OCI-LY7 (cell line): ENCODE measurements at regions not wholly inside any gene's neighbourhood (a gene's known extent, or its start where the extent isn't known, plus 50 kb on each side); places are given as distances from the start of the nearest gene placed in this dataset.

ENCODE experiments used
- BruUV-seq: library from RNA; stranded (reverse); fragments of 400-500 nt; replicated peaks from 2 replicates; lab custom pipeline; 2021; lab: Mats Ljungman, UMichigan
- CTCF ChIA-PET: fragments of 300-600 bp; sonication (Branson Sonifier 250); formaldehyde crosslinking; loops from one replicate; lab custom pipeline; 2022; ENCODE audit warnings: antibody characterized with exemption; ENCODE audit not compliant: unreplicated experiment; lab: Charles Lee
- POLR2A ChIA-PET: fragments of 300-600 bp; sonication (Branson Sonifier 250); formaldehyde crosslinking; loops from one replicate; lab custom pipeline; 2022; ENCODE audit warnings: antibody characterized with exemption; lab: Charles Lee
- DNase-seq: peaks from one replicate; pipeline ENCODE4 v3.0.0-alpha.2; 2015; ENCODE audit warnings: low spot score
- H2AFZ ChIP-seq: fragments of 200-600 bp; sonication (generic), shearing (Covaris generic); 2 replicates; pipeline ENCODE4 v1.6.1; 2014; ENCODE audit warnings: mild to moderate bottlenecking, antibody characterized with exemption, low read length, moderate library complexity
- H3K27ac ChIP-seq: fragments of 200-600 bp; sonication (generic); 2 replicates; pipeline ENCODE4 v1.5.1; 2014; ENCODE audit warnings: mixed run types, low read depth, mild to moderate bottlenecking, moderate library complexity, low read length, inconsistent platforms; ENCODE audit not compliant: poor library complexity, severe bottlenecking
- H3K36me3 ChIP-seq: fragments of 200-600 bp; sonication (generic); 2 replicates; pipeline ENCODE4 v1.6.1; 2014; ENCODE audit warnings: mild to moderate bottlenecking, antibody characterized with exemption, low read length, moderate library complexity, mixed read lengths; ENCODE audit not compliant: insufficient read depth
- H3K4me1 ChIP-seq: fragments of 200-600 bp; sonication (generic); 2 replicates; pipeline ENCODE4 v1.5.1; 2014; ENCODE audit warnings: mild to moderate bottlenecking, low read length; ENCODE audit not compliant: insufficient read depth, poor library complexity, severe bottlenecking
- H3K4me2 ChIP-seq: fragments of 200-600 bp; sonication (generic); 2 replicates; pipeline ENCODE4 v1.6.1; 2014; ENCODE audit warnings: mild to moderate bottlenecking, low read length
- H3K4me3 ChIP-seq: fragments of 200-600 bp; sonication (generic); 2 replicates; pipeline ENCODE4 v1.5.1; 2014; ENCODE audit warnings: mild to moderate bottlenecking, low read depth, low read length; ENCODE audit not compliant: poor library complexity, severe bottlenecking
- H3K79me2 ChIP-seq: fragments of 200-600 bp; sonication (generic); 2 replicates; pipeline ENCODE4 v1.6.1; 2016; ENCODE audit warnings: low read depth, mild to moderate bottlenecking, low read length, moderate library complexity, mixed read lengths; ENCODE audit not compliant: insufficient read depth
- H3K9me2 ChIP-seq: fragments of 200-600 bp; sonication (generic); 2 replicates; pipeline ENCODE4 v1.6.1; 2016; ENCODE audit warnings: mild to moderate bottlenecking, low read length, mixed read lengths; ENCODE audit not compliant: insufficient read depth
- H3K9me3 ChIP-seq: fragments of 200-600 bp; sonication (generic); 2 replicates; pipeline ENCODE4 v1.6.1; 2014; ENCODE audit warnings: mild to moderate bottlenecking, mixed run types, low read length, mixed read lengths
- H4K20me1 ChIP-seq: fragments of 200-600 bp; sonication (generic); 2 replicates; pipeline ENCODE4 v1.6.1; 2014; ENCODE audit warnings: mild to moderate bottlenecking, antibody characterized with exemption, low read length, moderate library complexity, mixed read lengths; ENCODE audit not compliant: insufficient read depth
- CTCF ChIP-seq: fragments of 200-600 bp; sonication (generic); conservative IDR thresholded peaks from 2 replicates; pipeline ENCODE4 v1.5.1; 2014; ENCODE audit warnings: mild to moderate bottlenecking, antibody characterized with exemption, low read length, moderate library complexity, mixed read lengths
- EZH2phosphoT487 ChIP-seq: fragments of 200-600 bp; sonication (generic); IDR thresholded peaks from 2 replicates; pipeline ENCODE4 v1.6.1; 2018; ENCODE audit warnings: low read depth, borderline replicate concordance, mild to moderate bottlenecking, mixed run types, antibody characterized with exemption, low read length, moderate library complexity, mixed read lengths
- intact Hi-C: fragments of 100-400 bp; cut with micrococcal nuclease; formaldehyde crosslinking; loops from one replicate; pipeline ENCODE4 v1.10.0; 2022; ENCODE audit not compliant: unreplicated experiment

GRCh38 chr10:15985690-15986089, 125.4 kb upstream of the MINDY3 start:
- Histone ChIP-seq H3K4me1 (no peaks in the 10 kb centered on the region), H4K20me1 (no peaks in the 10 kb centered on the region), H3K79me2 (no peaks in the 10 kb centered on the region), H3K9me2 (no peaks in the 10 kb centered on the region), H3K4me3 (no peak overlapping the region), H2AFZ (no peak overlapping the region), H3K36me3 (no peaks in the 10 kb centered on the region), H3K9me3 (no peaks in the 10 kb centered on the region), H3K27ac (no peak overlapping the region), H3K4me2 (no peak overlapping the region)
- POLR2A ChIA-PET, result no interaction called here
- TF ChIP-seq CTCF (no peak), EZH2phosphoT487 (no peak)
- no peak for DNase-seq
- CTCF ChIA-PET, result no interaction called here
- intact Hi-C loops, result no loop called here
- BruUV-seq, result no TSS peak

GRCh38 chr10:15990535-15991129, 130.3 kb upstream of the MINDY3 start:
- BruUV-seq, result no TSS peak
- POLR2A ChIA-PET, result no interaction called here
- H4K20me1 ChIP-seq, result no peaks in the 10 kb centered on the region

More at GRCh38 chr10:15990535-15991129, 130.3 kb upstream of the MINDY3 start:
- H3K4me3 ChIP-seq, result no peak overlapping the region
- no peak overlapping the region for H2AFZ ChIP-seq
- no peaks in the 10 kb centered on the region for H3K79me2 ChIP-seq
- H3K4me2 ChIP-seq, result no peak overlapping the region
- TF ChIP-seq EZH2phosphoT487 (no peak), CTCF (no peak)
- H3K27ac ChIP-seq, result no peak overlapping the region
- H3K9me2 ChIP-seq, result no peaks in the 10 kb centered on the region
- CTCF ChIA-PET, result no interaction called here
- no peak for DNase-seq
- H3K9me3 ChIP-seq, result no peaks in the 10 kb centered on the region
- no peaks in the 10 kb centered on the region for H3K4me1 ChIP-seq
- intact Hi-C loops, result no loop called here
- H3K36me3 ChIP-seq, result no peaks in the 10 kb centered on the region
